Osteocyte (in vitro differentiated cells): ENCODE measurements at regions not wholly inside any gene's neighbourhood (a gene's known extent, or its start where the extent isn't known, plus 50 kb on each side); places are given as distances from the start of the nearest gene placed in this dataset.

Source experiments
- DNase-seq: peaks from one replicate; pipeline ENCODE4 v3.0.0; 2021; ENCODE audit warnings: mixed read lengths; ENCODE audit not compliant: unreplicated experiment; ENCODE audit errors: extremely low spot score
- H3K27ac Mint-ChIP-seq: one replicate; pipeline ENCODE4 v1.8.0; 2021; ENCODE audit warnings: mild to moderate bottlenecking, mixed read lengths; ENCODE audit not compliant: unreplicated experiment
- H3K27me3 Mint-ChIP-seq: one replicate; pipeline ENCODE4 v1.8.0; 2021; ENCODE audit warnings: mixed read lengths; ENCODE audit not compliant: unreplicated experiment
- H3K36me3 Mint-ChIP-seq: one replicate; pipeline ENCODE4 v1.8.0; 2021; ENCODE audit warnings: mixed read lengths; ENCODE audit not compliant: unreplicated experiment
- H3K4me1 Mint-ChIP-seq: one replicate; pipeline ENCODE4 v1.8.0; 2021; ENCODE audit warnings: mixed read lengths; ENCODE audit not compliant: unreplicated experiment
- H3K4me3 Mint-ChIP-seq: one replicate; pipeline ENCODE4 v1.8.0; 2021; ENCODE audit warnings: mild to moderate bottlenecking, moderate library complexity, mixed read lengths; ENCODE audit not compliant: unreplicated experiment
- H3K9me3 Mint-ChIP-seq: one replicate; pipeline ENCODE4 v1.8.0; 2021; ENCODE audit warnings: mixed read lengths; ENCODE audit not compliant: unreplicated experiment
- TF ChIP-seq, protein P1 (sequence below): fragments of 200-600 bp; sonication (generic); IDR thresholded peaks from 2 replicates; pipeline ENCODE4 v1.5.0; 2021; ENCODE audit warnings: antibody characterized with exemption, mild to moderate bottlenecking, moderate library complexity

DNA sequence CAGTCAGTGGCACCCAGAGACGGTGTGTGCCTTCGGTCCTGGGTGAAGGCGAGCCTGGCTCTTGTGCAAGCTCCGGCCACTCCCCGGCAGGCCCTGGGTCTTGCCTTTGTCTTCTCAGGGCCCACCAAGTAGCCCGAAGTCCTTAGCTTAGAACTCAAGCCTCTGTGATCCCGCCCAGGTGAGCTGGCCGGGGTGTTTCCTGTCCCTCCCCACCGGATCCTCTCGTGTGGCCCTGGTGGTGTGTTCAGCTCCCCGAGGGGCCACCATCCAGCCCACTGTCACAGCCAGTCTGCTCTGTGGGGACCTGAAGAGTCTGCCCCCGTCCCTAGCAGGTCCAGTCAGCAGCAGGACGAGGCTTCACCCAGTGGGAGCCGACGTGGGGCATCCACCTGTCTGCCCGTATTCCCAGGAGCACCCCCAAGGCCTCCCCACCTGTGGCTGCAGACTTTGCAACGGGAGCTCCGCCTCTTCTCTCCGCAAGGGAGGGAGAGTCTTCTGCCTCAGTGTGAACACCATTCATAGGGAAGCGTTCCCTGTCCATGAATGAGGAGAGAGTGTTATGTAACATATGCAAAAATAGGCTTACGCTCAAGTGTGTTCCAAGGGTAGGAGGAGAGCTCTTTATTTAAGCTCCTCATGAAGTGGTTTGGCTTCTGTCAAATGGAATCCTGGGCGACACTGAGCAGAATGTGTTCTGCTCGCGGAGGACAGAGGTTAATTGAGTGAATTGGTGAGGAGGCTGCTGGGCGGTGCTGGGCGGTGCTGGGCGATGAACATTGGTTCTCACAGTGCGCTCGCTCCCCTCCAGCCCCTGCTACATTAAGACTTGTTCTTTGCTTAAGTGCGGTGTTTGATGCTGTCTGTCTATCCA lies 108.9 kb downstream of the CRYAA start:
- H3K4me3 Mint-ChIP-seq: no peak overlapping the region
- no peak overlapping the region for H3K27ac Mint-ChIP-seq
- no peak for DNase-seq
- no peaks in the 10 kb centered on the region for H3K9me3 Mint-ChIP-seq
- TF ChIP-seq, protein P1, sequence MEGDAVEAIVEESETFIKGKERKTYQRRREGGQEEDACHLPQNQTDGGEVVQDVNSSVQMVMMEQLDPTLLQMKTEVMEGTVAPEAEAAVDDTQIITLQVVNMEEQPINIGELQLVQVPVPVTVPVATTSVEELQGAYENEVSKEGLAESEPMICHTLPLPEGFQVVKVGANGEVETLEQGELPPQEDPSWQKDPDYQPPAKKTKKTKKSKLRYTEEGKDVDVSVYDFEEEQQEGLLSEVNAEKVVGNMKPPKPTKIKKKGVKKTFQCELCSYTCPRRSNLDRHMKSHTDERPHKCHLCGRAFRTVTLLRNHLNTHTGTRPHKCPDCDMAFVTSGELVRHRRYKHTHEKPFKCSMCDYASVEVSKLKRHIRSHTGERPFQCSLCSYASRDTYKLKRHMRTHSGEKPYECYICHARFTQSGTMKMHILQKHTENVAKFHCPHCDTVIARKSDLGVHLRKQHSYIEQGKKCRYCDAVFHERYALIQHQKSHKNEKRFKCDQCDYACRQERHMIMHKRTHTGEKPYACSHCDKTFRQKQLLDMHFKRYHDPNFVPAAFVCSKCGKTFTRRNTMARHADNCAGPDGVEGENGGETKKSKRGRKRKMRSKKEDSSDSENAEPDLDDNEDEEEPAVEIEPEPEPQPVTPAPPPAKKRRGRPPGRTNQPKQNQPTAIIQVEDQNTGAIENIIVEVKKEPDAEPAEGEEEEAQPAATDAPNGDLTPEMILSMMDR: no peak
- H3K27me3 Mint-ChIP-seq: peaks cover 17% of the 10 kb centered on the region
- H3K36me3 Mint-ChIP-seq: no peaks in the 10 kb centered on the region
- peaks cover 3% of the 10 kb centered on the region for H3K4me1 Mint-ChIP-seq

DNA sequence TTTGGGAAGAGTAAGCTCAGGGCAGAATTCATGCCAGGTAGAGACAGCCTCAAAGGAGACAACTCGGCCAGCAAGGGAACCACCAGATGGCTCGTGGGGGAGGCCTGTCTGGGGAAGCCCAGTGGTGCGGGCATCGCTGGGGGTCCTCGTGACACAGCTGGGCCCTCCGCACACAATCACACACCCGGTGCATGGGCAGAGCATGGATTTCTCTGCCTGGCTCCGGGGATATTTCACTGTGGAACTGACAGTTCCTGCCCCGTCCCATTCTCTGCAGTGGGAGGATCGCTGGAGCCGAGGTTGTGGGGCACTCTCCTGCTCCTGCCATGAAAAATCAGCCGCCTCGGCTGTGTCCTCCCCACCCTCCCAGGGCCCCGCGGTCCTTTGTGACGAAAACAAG lies 108.0 kb downstream of the CRYAA start:
- TF ChIP-seq, protein P1: no peak
- H3K27ac Mint-ChIP-seq: no peak overlapping the region
- no peaks in the 10 kb centered on the region for H3K9me3 Mint-ChIP-seq
- DNase-seq: no peak
- H3K4me1 Mint-ChIP-seq: peaks cover 3% of the 10 kb centered on the region
- peaks cover 17% of the 10 kb centered on the region for H3K27me3 Mint-ChIP-seq
- no peak overlapping the region for H3K4me3 Mint-ChIP-seq
- no peaks in the 10 kb centered on the region for H3K36me3 Mint-ChIP-seq

DNA sequence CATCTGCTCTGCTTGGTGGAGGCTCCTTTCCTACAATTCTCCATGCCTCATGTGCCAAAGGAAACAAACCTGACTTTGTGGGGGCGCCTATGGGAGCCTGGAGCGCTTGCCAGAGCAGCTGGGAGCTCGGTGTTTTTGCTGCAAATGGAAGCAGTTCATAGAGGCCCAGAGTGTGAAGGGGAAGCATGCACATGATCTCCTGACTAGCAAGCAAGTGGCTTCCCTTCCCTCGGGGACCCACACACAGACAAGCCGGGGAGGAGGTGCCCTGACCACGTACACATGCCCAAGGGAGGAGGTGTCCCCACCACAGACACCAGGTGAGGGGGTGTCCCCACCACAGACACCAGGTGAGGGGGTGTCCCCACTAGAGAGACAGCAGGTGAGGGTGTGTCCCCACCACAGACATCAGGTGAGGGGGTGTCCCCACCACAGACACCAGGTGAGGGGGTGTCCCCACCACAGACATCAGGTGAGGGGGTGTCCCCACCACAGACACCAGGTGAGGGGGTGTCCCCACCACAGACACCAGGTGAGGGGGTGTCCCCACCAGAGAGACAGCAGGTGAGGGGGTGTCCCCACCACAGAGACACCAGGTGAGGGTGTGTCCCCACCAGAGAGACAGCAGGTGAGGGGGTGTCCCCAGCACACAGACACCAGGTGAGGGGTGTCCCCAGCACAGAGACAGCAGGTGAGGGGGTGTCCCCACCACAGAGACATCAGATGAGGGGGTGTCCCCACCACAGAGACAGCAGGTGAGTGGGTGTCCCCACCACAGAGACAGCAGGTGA lies 106.8 kb downstream of the CRYAA start:
- no peak overlapping the region for H3K4me3 Mint-ChIP-seq
- no peaks in the 10 kb centered on the region for H3K36me3 Mint-ChIP-seq
- no peaks in the 10 kb centered on the region for H3K9me3 Mint-ChIP-seq
- TF ChIP-seq, protein P1: no peak
- DNase-seq: no peak
- H3K27me3 Mint-ChIP-seq: peaks cover 17% of the 10 kb centered on the region
- H3K27ac Mint-ChIP-seq: no peak overlapping the region
- peaks cover 3% of the 10 kb centered on the region for H3K4me1 Mint-ChIP-seq

DNA sequence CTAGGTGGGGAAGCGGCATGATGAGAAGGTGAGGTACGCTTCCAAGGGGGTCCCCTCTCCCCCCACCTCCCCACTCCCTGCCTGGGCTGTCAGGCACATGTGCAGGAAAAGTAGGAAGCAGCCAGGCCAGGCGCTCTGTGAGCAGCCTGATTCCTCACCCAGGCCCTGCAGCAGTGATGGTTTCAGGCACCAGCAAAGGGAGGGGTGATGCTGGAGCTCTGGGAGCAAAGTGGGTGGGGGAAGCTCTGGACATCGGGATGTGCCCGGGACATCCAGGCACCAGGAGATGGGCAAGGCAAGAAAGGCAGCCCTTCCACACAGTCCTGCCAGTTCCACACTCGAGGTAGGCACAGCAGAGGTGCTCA lies 106.1 kb downstream of the CRYAA start:
- H3K4me1 Mint-ChIP-seq: peaks cover 3% of the 10 kb centered on the region
- no peak for DNase-seq
- H3K9me3 Mint-ChIP-seq: no peaks in the 10 kb centered on the region
- no peaks in the 10 kb centered on the region for H3K36me3 Mint-ChIP-seq
- no peak overlapping the region for H3K27ac Mint-ChIP-seq
- TF ChIP-seq, protein P1: no peak
- H3K4me3 Mint-ChIP-seq: no peak overlapping the region
- peaks cover 17% of the 10 kb centered on the region for H3K27me3 Mint-ChIP-seq
